ENCODE measurements at regions not wholly inside any gene's neighbourhood (a gene's known extent, or its start where the extent isn't known, plus 50 kb on each side); places are given as distances from the start of the nearest gene placed in this dataset.

GRCh38 chr5:155780260-155780659 is 546.7 kb upstream of the SGCD start:
- H3K4me1 ChIP-seq (ENCODE audit: control insufficient read depth in 1 of 2, insufficient read depth in 2 of 2, low read length in 2 of 2), result no peaks in the 10 kb centered on the region
- ChIA-PET RAD21 (ENCODE audit: low non-redundant PET in 1 of 2, low total read pairs in 2 of 2, uncharacterized antibody in 2 of 2, unreplicated experiment in 2 of 2) (no interaction called here), CTCF (no interaction called here), POLR2A (no interaction called here)
- no peaks in the 10 kb centered on the region for H3K9me2 ChIP-seq (ENCODE audit: insufficient read depth)
- H3K27me3 ChIP-seq (ENCODE audit: insufficient read depth, low read length), result no peaks in the 10 kb centered on the region
- no peak overlapping the region for H3K4me3 ChIP-seq (replicated peaks in 1 of 2; ENCODE audit: low read depth in 1 of 2, low read length in 2 of 2)
- H4K20me1 ChIP-seq (ENCODE audit: insufficient read depth), result no peaks in the 10 kb centered on the region
- no peak for TF ChIP-seq EZH2 (IDR thresholded peaks at IDR 0.05)
- TF ChIP-seq REST (IDR thresholded peaks at IDR 0.05; ENCODE audit: low read depth), result no peak
- TF ChIP-seq EZH2phosphoT487 (IDR thresholded peaks at IDR 0.05; ENCODE audit: borderline replicate concordance), result no peak
- no peak for TF ChIP-seq SRF (IDR thresholded peaks at IDR 0.05; ENCODE audit: low read depth)
- H2AFZ ChIP-seq (ENCODE audit: low read depth, low read length, poor library complexity, severe bottlenecking), result no peak overlapping the region
- ATAC-seq, result no peak
- H3K9ac ChIP-seq (ENCODE audit: low read length), result no peak overlapping the region
- H3K27ac ChIP-seq (ENCODE audit: low read depth, low read length), result no peak overlapping the region
- no peaks in the 10 kb centered on the region for H3K79me2 ChIP-seq (ENCODE audit: insufficient read depth, low read length)
- no peaks in the 10 kb centered on the region; a peak in 2 of 4 replicates for H3K9me3 ChIP-seq (ENCODE audit: control insufficient read depth in 1 of 2, insufficient read depth in 1 of 2, low read depth in 1 of 2, low read length in 2 of 2)
- no peak overlapping the region for H3K4me2 ChIP-seq (ENCODE audit: low read length)
- DNase-seq (ENCODE audit: low read depth, low spot score), result no peak
- intact Hi-C loops (cut with micrococcal nuclease), result no loop called here
- no peaks in the 10 kb centered on the region for H3K36me3 ChIP-seq (ENCODE audit: control insufficient read depth in 1 of 2, insufficient read depth in 2 of 2, low read length in 2 of 2)
- BruUV-seq (replicated peaks), result no TSS peak

GRCh38 chr5:155783246-155783645 is 543.7 kb upstream of the SGCD start:
- no peaks in the 10 kb centered on the region for H3K36me3 ChIP-seq (ENCODE audit: control insufficient read depth in 1 of 2, insufficient read depth in 2 of 2, low read length in 2 of 2)
- H3K4me1 ChIP-seq (ENCODE audit: control insufficient read depth in 1 of 2, insufficient read depth in 2 of 2, low read length in 2 of 2), result no peaks in the 10 kb centered on the region
- ChIA-PET POLR2A (no interaction called here), RAD21 (ENCODE audit: low non-redundant PET in 1 of 2, low total read pairs in 2 of 2, uncharacterized antibody in 2 of 2, unreplicated experiment in 2 of 2) (no interaction called here), CTCF (no interaction called here)
- H3K9ac ChIP-seq (ENCODE audit: low read length), result no peak overlapping the region
- H3K4me3 ChIP-seq (replicated peaks in 1 of 2; ENCODE audit: low read depth in 1 of 2, low read length in 2 of 2), result no peak overlapping the region
- ATAC-seq, result no peak
- H3K27me3 ChIP-seq (ENCODE audit: insufficient read depth, low read length), result no peaks in the 10 kb centered on the region
- no peaks in the 10 kb centered on the region for H3K9me2 ChIP-seq (ENCODE audit: insufficient read depth)
- intact Hi-C loops (cut with micrococcal nuclease), result no loop called here
- no peak overlapping the region for H3K4me2 ChIP-seq (ENCODE audit: low read length)
- H2AFZ ChIP-seq (ENCODE audit: low read depth, low read length, poor library complexity, severe bottlenecking), result no peak overlapping the region
- H3K79me2 ChIP-seq (ENCODE audit: insufficient read depth, low read length), result no peaks in the 10 kb centered on the region
- H3K27ac ChIP-seq (ENCODE audit: low read depth, low read length), result no peak overlapping the region
- no peak for DNase-seq (ENCODE audit: low read depth, low spot score)
- no TSS peak for BruUV-seq (replicated peaks)
- no peaks in the 10 kb centered on the region; a peak in 2 of 4 replicates for H3K9me3 ChIP-seq (ENCODE audit: control insufficient read depth in 1 of 2, insufficient read depth in 1 of 2, low read depth in 1 of 2, low read length in 2 of 2)
- no peaks in the 10 kb centered on the region for H4K20me1 ChIP-seq (ENCODE audit: insufficient read depth)
- TF ChIP-seq POLR2A (IDR thresholded peaks at IDR 0.05; ENCODE audit: borderline replicate concordance, extremely low read depth, insufficient read depth, insufficient read length) (no peak), EZH2 (IDR thresholded peaks at IDR 0.05) (no peak), MAX (IDR thresholded peaks at IDR 0.05) (no peak), ZBTB33 (IDR thresholded peaks at IDR 0.05; ENCODE audit: extremely low read depth, insufficient replicate concordance, low read length) (no peak), SRF (IDR thresholded peaks at IDR 0.05; ENCODE audit: low read depth) (no peak), FOSL1 (IDR thresholded peaks at IDR 0.05; ENCODE audit: low read depth) (no peak), TCF7L2 (IDR thresholded peaks at IDR 0.05; ENCODE audit: borderline replicate concordance, extremely low read depth, insufficient read depth, insufficient read length) (no peak), ELF1 (IDR thresholded peaks at IDR 0.05; ENCODE audit: borderline replicate concordance, low read depth) (no peak), SP1 (IDR thresholded peaks at IDR 0.05; ENCODE audit: low read depth) (no peak), REST (IDR thresholded peaks at IDR 0.05; ENCODE audit: low read depth) (no peak)
